IMR-90 (cell line): ENCODE measurements at regions not wholly inside any gene's neighbourhood (a gene's known extent, or its start where the extent isn't known, plus 50 kb on each side); places are given as distances from the start of the nearest gene placed in this dataset.

Experiments used
- BHLHE40 ChIP-seq: fragments of 150-350 bp; IDR thresholded peaks from 2 replicates; pipeline ENCODE4 v1.6.1; 2016; ENCODE audit warnings: mild to moderate bottlenecking, low read depth, low read length
- FOS ChIP-seq: fragments of 150-350 bp; IDR thresholded peaks from 2 replicates; pipeline ENCODE4 v1.6.1; 2016; ENCODE audit warnings: low read depth, low read length
- MAZ ChIP-seq: IDR thresholded peaks from 2 replicates; pipeline ENCODE4 v1.6.1; 2012; ENCODE audit warnings: low read depth, mild to moderate bottlenecking, low read length, improper control_type of control experiment, moderate library complexity, borderline replicate concordance
- POLR2A ChIP-seq: IDR thresholded peaks from 2 replicates; pipeline ENCODE4 v1.6.1; 2012; ENCODE audit warnings: mild to moderate bottlenecking, low read depth, low read length
- RAD21 ChIP-seq: IDR thresholded peaks from 2 replicates; pipeline ENCODE4 v1.6.1; 2012; ENCODE audit warnings: low read length, improper control_type of control experiment
- RFX5 ChIP-seq: IDR thresholded peaks from 2 replicates; pipeline ENCODE4 v1.8.0; 2012; ENCODE audit warnings: low read depth, mild to moderate bottlenecking, low read length, moderate library complexity
- SMC3 ChIP-seq: fragments of 150-350 bp; IDR thresholded peaks from 2 replicates; pipeline ENCODE4 v1.6.1; 2016; ENCODE audit warnings: low read depth, mild to moderate bottlenecking, antibody characterized with exemption, low read length, moderate library complexity
- TF ChIP-seq, protein P1 (sequence below): conservative IDR thresholded peaks from 2 replicates; pipeline ENCODE4 v1.5.1; 2012; ENCODE audit warnings: mild to moderate bottlenecking, low read depth, low read length, improper control_type of control experiment
- TF ChIP-seq, protein P2 (sequence below): fragments of 150-350 bp; IDR thresholded peaks from 2 replicates; pipeline ENCODE4 v1.6.1; 2016; ENCODE audit warnings: low read depth, mild to moderate bottlenecking, low read length, moderate library complexity, borderline replicate concordance
- TF ChIP-seq, protein P3 (sequence below): fragments of 150-350 bp; IDR thresholded peaks from 2 replicates; pipeline ENCODE4 v1.6.1; 2017; ENCODE audit warnings: mild to moderate bottlenecking, antibody characterized with exemption, low read length, low read depth

DNA sequence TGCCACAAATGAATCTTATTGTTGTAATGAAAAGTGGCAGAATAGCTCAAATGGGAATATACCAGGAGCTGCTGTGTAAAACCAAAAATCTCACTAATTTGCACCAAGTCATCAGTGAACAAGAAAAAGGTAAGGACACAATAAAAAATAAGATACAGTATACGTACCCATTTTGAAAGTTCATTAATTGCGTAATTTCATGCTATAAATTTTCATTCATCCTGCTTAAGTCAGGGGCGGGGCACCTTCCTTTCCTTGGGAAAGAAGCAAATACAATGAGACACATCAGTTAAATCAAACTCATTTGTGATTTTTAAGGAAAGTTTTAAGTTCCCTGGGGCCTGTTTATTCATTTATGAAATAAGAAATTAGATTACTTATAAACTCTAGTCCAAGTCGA, 65.4 kb downstream of the HSPA13 start:
- TF ChIP-seq POLR2A (no peak), RAD21 (no peak), FOS (no peak), SMC3 (no peak), MAZ (no peak), RFX5 (no peak), BHLHE40 (no peak)
- TF ChIP-seq, protein P1, sequence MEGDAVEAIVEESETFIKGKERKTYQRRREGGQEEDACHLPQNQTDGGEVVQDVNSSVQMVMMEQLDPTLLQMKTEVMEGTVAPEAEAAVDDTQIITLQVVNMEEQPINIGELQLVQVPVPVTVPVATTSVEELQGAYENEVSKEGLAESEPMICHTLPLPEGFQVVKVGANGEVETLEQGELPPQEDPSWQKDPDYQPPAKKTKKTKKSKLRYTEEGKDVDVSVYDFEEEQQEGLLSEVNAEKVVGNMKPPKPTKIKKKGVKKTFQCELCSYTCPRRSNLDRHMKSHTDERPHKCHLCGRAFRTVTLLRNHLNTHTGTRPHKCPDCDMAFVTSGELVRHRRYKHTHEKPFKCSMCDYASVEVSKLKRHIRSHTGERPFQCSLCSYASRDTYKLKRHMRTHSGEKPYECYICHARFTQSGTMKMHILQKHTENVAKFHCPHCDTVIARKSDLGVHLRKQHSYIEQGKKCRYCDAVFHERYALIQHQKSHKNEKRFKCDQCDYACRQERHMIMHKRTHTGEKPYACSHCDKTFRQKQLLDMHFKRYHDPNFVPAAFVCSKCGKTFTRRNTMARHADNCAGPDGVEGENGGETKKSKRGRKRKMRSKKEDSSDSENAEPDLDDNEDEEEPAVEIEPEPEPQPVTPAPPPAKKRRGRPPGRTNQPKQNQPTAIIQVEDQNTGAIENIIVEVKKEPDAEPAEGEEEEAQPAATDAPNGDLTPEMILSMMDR, result no peak
- TF ChIP-seq, protein P2, sequence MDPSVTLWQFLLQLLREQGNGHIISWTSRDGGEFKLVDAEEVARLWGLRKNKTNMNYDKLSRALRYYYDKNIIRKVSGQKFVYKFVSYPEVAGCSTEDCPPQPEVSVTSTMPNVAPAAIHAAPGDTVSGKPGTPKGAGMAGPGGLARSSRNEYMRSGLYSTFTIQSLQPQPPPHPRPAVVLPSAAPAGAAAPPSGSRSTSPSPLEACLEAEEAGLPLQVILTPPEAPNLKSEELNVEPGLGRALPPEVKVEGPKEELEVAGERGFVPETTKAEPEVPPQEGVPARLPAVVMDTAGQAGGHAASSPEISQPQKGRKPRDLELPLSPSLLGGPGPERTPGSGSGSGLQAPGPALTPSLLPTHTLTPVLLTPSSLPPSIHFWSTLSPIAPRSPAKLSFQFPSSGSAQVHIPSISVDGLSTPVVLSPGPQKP, result no peak
- TF ChIP-seq, protein P3, sequence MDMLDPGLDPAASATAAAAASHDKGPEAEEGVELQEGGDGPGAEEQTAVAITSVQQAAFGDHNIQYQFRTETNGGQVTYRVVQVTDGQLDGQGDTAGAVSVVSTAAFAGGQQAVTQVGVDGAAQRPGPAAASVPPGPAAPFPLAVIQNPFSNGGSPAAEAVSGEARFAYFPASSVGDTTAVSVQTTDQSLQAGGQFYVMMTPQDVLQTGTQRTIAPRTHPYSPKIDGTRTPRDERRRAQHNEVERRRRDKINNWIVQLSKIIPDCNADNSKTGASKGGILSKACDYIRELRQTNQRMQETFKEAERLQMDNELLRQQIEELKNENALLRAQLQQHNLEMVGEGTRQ, result no peak
